WTC11 (cell line): ENCODE measurements at regions not wholly inside any gene's neighbourhood (a gene's known extent, or its start where the extent isn't known, plus 50 kb on each side); places are given as distances from the start of the nearest gene placed in this dataset.
A peak's percentile ranks its signal among the peaks of the same experiment; 100 is the strongest.

ENCODE experiments used
- ATAC-seq: fragments of 200-7000 bp; cut with Tn5 transposase; 2 replicates; pipeline ENCODE4 v1.10.0; 2021; ENCODE audit warnings: mild to moderate bottlenecking, moderate library complexity
- CTCF ChIA-PET: fragments of 300-600 bp; sonication (Branson Sonifier 250); formaldehyde crosslinking; loops from one replicate; lab custom pipeline; 2021; ENCODE audit warnings: antibody characterized with exemption; lab: Charles Lee
- POLR2A ChIA-PET: fragments of 350-600 bp; sonication (Branson Sonifier 250); formaldehyde crosslinking; loops from one replicate; lab custom pipeline; 2021; ENCODE audit warnings: antibody characterized with exemption; lab: Charles Lee
- DNase-seq: peaks from one replicate; pipeline ENCODE4 v3.0.0; 2021; ENCODE audit warnings: low spot score
- H3K27ac Mint-ChIP-seq: 2 replicates; pipeline ENCODE4 v1.8.0; 2021; ENCODE audit warnings: mixed read lengths
- H3K27me3 Mint-ChIP-seq: 2 replicates; pipeline ENCODE4 v1.8.0; 2021; ENCODE audit warnings: low read depth, mild to moderate bottlenecking, moderate library complexity, mixed read lengths
- H3K36me3 Mint-ChIP-seq: 2 replicates; pipeline ENCODE4 v1.8.0; 2021; ENCODE audit warnings: mixed read lengths
- H3K4me1 Mint-ChIP-seq: 2 replicates; pipeline ENCODE4 v1.8.0; 2022; ENCODE audit warnings: mixed read lengths
- H3K4me3 Mint-ChIP-seq: 2 replicates; pipeline ENCODE4 v1.8.0; 2021; ENCODE audit warnings: mild to moderate bottlenecking, moderate library complexity, mixed read lengths
- H3K9me3 Mint-ChIP-seq: 2 replicates; pipeline ENCODE4 v1.8.0; 2021; ENCODE audit warnings: mixed read lengths
- E2F1 ChIP-seq: sonication (generic); formaldehyde crosslinking; IDR thresholded peaks from 2 replicates; pipeline ENCODE4 v1.8.0; 2022; ENCODE audit warnings: mild to moderate bottlenecking, missing genetic modification reagents
- ETV6 ChIP-seq: sonication (generic); formaldehyde crosslinking; IDR thresholded peaks from 2 replicates; pipeline ENCODE4 v1.8.1; 2022; ENCODE audit warnings: mild to moderate bottlenecking, missing genetic modification reagents
- FOXK1 ChIP-seq: sonication (generic); formaldehyde crosslinking; IDR thresholded peaks from 2 replicates; pipeline ENCODE4 v1.8.0; 2022; ENCODE audit warnings: mild to moderate bottlenecking, moderate library complexity, missing genetic modification reagents
- GABPB1 ChIP-seq: sonication (generic); formaldehyde crosslinking; IDR thresholded peaks from 2 replicates; pipeline ENCODE4 v1.8.1; 2023; ENCODE audit warnings: mild to moderate bottlenecking, missing genetic modification reagents
- GTF2I ChIP-seq: fragments of 250-450 bp; sonication (Bioruptor Pico); conservative IDR thresholded peaks from 2 replicates; pipeline ENCODE4 v1.4.0; 2021; ENCODE audit warnings: mild to moderate bottlenecking
- NFATC4 ChIP-seq: fragments of 250-450 bp; sonication (Bioruptor Pico); IDR thresholded peaks from 2 replicates; pipeline ENCODE4 v1.9.0; 2021; ENCODE audit warnings: mild to moderate bottlenecking
- NFE2L1 ChIP-seq: sonication (generic); formaldehyde crosslinking; IDR thresholded peaks from 2 replicates; pipeline ENCODE4 v1.8.1; 2023; ENCODE audit warnings: missing genetic modification reagents
- NFYB ChIP-seq: sonication (generic); formaldehyde crosslinking; conservative IDR thresholded peaks from 2 replicates; pipeline ENCODE4 v1.8.0; 2022; ENCODE audit warnings: low read depth, missing genetic modification reagents
- NR2C2 ChIP-seq: sonication (generic); formaldehyde crosslinking; IDR thresholded peaks from 2 replicates; pipeline ENCODE4 v1.8.0; 2022; ENCODE audit warnings: mild to moderate bottlenecking, missing genetic modification reagents
- SP1 ChIP-seq: sonication (generic); formaldehyde crosslinking; conservative IDR thresholded peaks from 2 replicates; pipeline ENCODE4 v1.8.1; 2022; ENCODE audit warnings: missing genetic modification reagents
- TEAD4 ChIP-seq: sonication (generic); formaldehyde crosslinking; IDR thresholded peaks from 2 replicates; pipeline ENCODE4 v1.8.0; 2022; ENCODE audit warnings: mild to moderate bottlenecking, missing genetic modification reagents
- USF2 ChIP-seq: sonication (generic); formaldehyde crosslinking; IDR thresholded peaks from 2 replicates; pipeline ENCODE4 v1.8.1; 2023; ENCODE audit warnings: mild to moderate bottlenecking, missing genetic modification reagents, moderate library complexity
- ZBTB43 ChIP-seq: sonication (generic); formaldehyde crosslinking; IDR thresholded peaks from 2 replicates; pipeline ENCODE4 v1.8.1; 2023; ENCODE audit warnings: mild to moderate bottlenecking, missing genetic modification reagents
- ZNF121 ChIP-seq: sonication (generic); formaldehyde crosslinking; IDR thresholded peaks from 2 replicates; pipeline ENCODE4 v1.8.0; 2023; ENCODE audit warnings: missing genetic modification reagents
- ZNF263 ChIP-seq: sonication (generic); formaldehyde crosslinking; IDR thresholded peaks from 2 replicates; pipeline ENCODE4 v1.8.1; 2022; ENCODE audit warnings: low read depth, mild to moderate bottlenecking, moderate library complexity, missing genetic modification reagents
- ZNF425 ChIP-seq: fragments of 250-450 bp; sonication (Bioruptor Pico); conservative IDR thresholded peaks from 2 replicates; pipeline ENCODE4 v1.9.0; 2021; ENCODE audit warnings: mild to moderate bottlenecking
- ZNF671 ChIP-seq: fragments of 250-450 bp; sonication (Bioruptor Pico); IDR thresholded peaks from 2 replicates; pipeline ENCODE4 v1.8.0; 2021; ENCODE audit warnings: mild to moderate bottlenecking
- TF ChIP-seq, protein P1 (sequence below): sonication (generic); formaldehyde crosslinking; IDR thresholded peaks from 2 replicates; pipeline ENCODE4 v1.8.1; 2022; ENCODE audit warnings: missing genetic modification reagents, borderline replicate concordance
- TF ChIP-seq, protein P2 (sequence below): sonication (generic); formaldehyde crosslinking; IDR thresholded peaks from 2 replicates; pipeline ENCODE4 v1.8.0; 2022; ENCODE audit warnings: mild to moderate bottlenecking, missing genetic modification reagents

DNA sequence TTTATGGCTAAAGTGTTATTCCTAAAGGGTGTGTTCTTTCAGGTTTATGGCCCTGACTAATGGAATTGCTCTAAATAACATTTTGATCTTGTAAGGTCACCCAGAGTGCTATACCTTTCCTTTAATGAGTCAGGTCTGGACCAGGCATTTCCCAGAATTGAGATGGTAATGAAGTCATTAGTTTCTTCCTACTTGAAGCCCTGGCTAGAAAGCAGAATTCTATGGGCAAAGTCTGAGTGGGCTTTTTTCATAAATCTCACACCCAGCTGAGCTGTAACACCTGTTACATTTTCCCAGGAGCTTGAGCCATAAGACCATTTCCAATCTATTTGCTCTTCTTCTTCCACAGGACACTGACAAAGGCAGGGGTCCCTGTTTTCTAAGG, 122.0 kb upstream of the ID4 start:
- ChIA-PET CTCF (interaction anchor here (0.8 to 0.9 kb wide), 2 partner anchors 15 to 21 kb away, joined by 3 to 6 read pairs; no protein-coding TSS in a partner anchor), POLR2A (interaction anchor here (1.2 kb wide), 1 partner anchor 24 kb away, joined by 3 read pairs; no protein-coding TSS in a partner anchor)
- Mint-ChIP-seq H3K27me3 (no peaks in the 10 kb centered on the region; the same call in 1 of the 2 replicates), H3K4me1 (peaks cover 55% of the 10 kb centered on the region), H3K36me3 (peaks cover 9% of the 10 kb centered on the region), H3K4me3 (no peak overlapping the region), H3K27ac (peak overlapping the region; percentile 89), H3K9me3 (peaks cover 14% of the 10 kb centered on the region)
- DNase-seq = no peak
- ATAC-seq = peak; percentile 80
- TF ChIP-seq TEAD4 (no peak), GTF2I (CRISPR knock-in tag) (no peak), SP1 (CRISPR knock-in tag) (no peak), USF2 (no peak), NFYB (CRISPR knock-in tag) (no peak), ZNF425 (CRISPR knock-in tag) (no peak), NR2C2 (CRISPR knock-in tag) (no peak), FOXK1 (CRISPR knock-in tag) (no peak), NFE2L1 (no peak), E2F1 (no peak), ETV6 (no peak), ZNF671 (no peak), ZNF121 (CRISPR knock-in tag) (no peak), GABPB1 (no peak), ZNF263 (CRISPR knock-in tag) (no peak), NFATC4 (CRISPR knock-in tag) (no peak), ZBTB43 (CRISPR knock-in tag) (no peak)
- TF ChIP-seq, protein P1, sequence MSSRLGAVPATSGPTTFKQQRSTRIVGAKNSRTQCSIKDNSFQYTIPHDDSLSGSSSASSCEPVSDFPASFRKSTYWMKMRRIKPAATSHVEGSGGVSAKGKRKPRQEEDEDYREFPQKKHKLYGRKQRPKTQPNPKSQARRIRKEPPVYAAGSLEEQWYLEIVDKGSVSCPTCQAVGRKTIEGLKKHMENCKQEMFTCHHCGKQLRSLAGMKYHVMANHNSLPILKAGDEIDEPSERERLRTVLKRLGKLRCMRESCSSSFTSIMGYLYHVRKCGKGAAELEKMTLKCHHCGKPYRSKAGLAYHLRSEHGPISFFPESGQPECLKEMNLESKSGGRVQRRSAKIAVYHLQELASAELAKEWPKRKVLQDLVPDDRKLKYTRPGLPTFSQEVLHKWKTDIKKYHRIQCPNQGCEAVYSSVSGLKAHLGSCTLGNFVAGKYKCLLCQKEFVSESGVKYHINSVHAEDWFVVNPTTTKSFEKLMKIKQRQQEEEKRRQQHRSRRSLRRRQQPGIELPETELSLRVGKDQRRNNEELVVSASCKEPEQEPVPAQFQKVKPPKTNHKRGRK (CRISPR knock-in tag) = no peak
- TF ChIP-seq, protein P2, sequence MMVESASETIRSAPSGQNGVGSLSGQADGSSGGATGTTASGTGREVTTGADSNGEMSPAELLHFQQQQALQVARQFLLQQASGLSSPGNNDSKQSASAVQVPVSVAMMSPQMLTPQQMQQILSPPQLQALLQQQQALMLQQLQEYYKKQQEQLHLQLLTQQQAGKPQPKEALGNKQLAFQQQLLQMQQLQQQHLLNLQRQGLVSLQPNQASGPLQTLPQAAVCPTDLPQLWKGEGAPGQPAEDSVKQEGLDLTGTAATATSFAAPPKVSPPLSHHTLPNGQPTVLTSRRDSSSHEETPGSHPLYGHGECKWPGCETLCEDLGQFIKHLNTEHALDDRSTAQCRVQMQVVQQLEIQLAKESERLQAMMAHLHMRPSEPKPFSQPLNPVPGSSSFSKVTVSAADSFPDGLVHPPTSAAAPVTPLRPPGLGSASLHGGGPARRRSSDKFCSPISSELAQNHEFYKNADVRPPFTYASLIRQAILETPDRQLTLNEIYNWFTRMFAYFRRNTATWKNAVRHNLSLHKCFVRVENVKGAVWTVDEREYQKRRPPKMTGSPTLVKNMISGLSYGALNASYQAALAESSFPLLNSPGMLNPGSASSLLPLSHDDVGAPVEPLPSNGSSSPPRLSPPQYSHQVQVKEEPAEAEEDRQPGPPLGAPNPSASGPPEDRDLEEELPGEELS (CRISPR knock-in tag) = no peak; the same call in 1 of the 2 replicates
